ENCODE measurements at regions not wholly inside any gene's neighbourhood (a gene's known extent, or its start where the extent isn't known, plus 50 kb on each side); places are given as distances from the start of the nearest gene placed in this dataset.

DNA sequence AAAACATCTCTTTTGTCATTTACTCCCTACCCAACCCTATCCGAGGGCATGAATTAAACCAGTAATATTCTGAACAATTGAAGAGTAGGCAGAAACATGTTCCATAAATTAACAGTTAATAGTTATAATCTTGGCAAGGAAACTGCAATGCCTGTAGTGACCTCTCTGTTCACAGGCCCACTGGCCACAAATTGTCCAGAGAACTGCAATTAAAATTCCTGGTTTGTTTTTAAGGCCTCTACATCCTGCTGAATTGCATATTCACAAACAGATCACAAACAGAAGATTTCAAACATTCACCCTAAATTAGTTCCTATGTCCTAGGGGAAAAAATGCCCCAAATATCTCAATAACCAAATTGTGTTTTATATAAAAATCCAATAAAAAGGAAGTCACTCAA, 143.2 kb upstream of the TRPC6 start:
- Histone ChIP-seq H3K4me3 (ENCODE audit: low read depth in 2 of 2, low read length in 1 of 2) (no peak overlapping the region), H3F3A (replicated peaks; ENCODE audit: insufficient read depth) (no peaks in the 10 kb centered on the region), H4K20me1 (ENCODE audit: insufficient read depth) (no peaks in the 10 kb centered on the region), H3K9me3 (peaks cover 6% of the 10 kb centered on the region; the same call in 1 of the 2 replicates), H3K27ac (ENCODE audit: low read depth in 2 of 2, low read length in 1 of 2) (no peak overlapping the region), H3K36me3 (replicated peaks in 1 of 2; ENCODE audit: control insufficient read depth in 1 of 2, insufficient read depth in 2 of 2, low read length in 1 of 2) (no peaks in the 10 kb centered on the region), H3K9ac (no peak overlapping the region), H3K9me2 (peaks cover 3% of the 10 kb centered on the region; the same call in 1 of the 2 replicates), H2AFZ (ENCODE audit: low read depth) (no peak overlapping the region), H3K27me3 (ENCODE audit: insufficient read depth) (no peaks in the 10 kb centered on the region; the same call in 1 of the 2 replicates), H3K4me1 (ENCODE audit: control insufficient read depth in 1 of 2, insufficient read depth in 2 of 2, low read depth in 1 of 2, low read length in 1 of 2) (no peaks in the 10 kb centered on the region), H3K4me2 (no peak overlapping the region), H3K79me2 (ENCODE audit: insufficient read depth) (no peaks in the 10 kb centered on the region)
- CTCF ChIA-PET: no interaction called here
- TF ChIP-seq SMC3 (IDR thresholded peaks at IDR 0.05; ENCODE audit: low read depth, low read length) (no peak), TEAD4 (IDR thresholded peaks at IDR 0.05; ENCODE audit: borderline replicate concordance, insufficient read depth) (no peak), RXRA (IDR thresholded peaks at IDR 0.05; ENCODE audit: borderline replicate concordance, low read depth) (no peak), TAF1 (IDR thresholded peaks at IDR 0.05; ENCODE audit: borderline replicate concordance, low read depth, low read length) (no peak), NRF1 (IDR thresholded peaks at IDR 0.05; ENCODE audit: low read depth, low read length) (no peak), FOXJ3 (CRISPR knock-in tag; IDR thresholded peaks at IDR 0.05) (no peak)
- TF ChIP-seq, protein P1, sequence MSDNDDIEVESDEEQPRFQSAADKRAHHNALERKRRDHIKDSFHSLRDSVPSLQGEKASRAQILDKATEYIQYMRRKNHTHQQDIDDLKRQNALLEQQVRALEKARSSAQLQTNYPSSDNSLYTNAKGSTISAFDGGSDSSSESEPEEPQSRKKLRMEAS (IDR thresholded peaks at IDR 0.05; ENCODE audit: low read depth): no peak
- TF ChIP-seq, protein P2, sequence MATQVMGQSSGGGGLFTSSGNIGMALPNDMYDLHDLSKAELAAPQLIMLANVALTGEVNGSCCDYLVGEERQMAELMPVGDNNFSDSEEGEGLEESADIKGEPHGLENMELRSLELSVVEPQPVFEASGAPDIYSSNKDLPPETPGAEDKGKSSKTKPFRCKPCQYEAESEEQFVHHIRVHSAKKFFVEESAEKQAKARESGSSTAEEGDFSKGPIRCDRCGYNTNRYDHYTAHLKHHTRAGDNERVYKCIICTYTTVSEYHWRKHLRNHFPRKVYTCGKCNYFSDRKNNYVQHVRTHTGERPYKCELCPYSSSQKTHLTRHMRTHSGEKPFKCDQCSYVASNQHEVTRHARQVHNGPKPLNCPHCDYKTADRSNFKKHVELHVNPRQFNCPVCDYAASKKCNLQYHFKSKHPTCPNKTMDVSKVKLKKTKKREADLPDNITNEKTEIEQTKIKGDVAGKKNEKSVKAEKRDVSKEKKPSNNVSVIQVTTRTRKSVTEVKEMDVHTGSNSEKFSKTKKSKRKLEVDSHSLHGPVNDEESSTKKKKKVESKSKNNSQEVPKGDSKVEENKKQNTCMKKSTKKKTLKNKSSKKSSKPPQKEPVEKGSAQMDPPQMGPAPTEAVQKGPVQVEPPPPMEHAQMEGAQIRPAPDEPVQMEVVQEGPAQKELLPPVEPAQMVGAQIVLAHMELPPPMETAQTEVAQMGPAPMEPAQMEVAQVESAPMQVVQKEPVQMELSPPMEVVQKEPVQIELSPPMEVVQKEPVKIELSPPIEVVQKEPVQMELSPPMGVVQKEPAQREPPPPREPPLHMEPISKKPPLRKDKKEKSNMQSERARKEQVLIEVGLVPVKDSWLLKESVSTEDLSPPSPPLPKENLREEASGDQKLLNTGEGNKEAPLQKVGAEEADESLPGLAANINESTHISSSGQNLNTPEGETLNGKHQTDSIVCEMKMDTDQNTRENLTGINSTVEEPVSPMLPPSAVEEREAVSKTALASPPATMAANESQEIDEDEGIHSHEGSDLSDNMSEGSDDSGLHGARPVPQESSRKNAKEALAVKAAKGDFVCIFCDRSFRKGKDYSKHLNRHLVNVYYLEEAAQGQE (IDR thresholded peaks at IDR 0.05; ENCODE audit: low read depth, low read length): no peak
- TF ChIP-seq, protein P3, sequence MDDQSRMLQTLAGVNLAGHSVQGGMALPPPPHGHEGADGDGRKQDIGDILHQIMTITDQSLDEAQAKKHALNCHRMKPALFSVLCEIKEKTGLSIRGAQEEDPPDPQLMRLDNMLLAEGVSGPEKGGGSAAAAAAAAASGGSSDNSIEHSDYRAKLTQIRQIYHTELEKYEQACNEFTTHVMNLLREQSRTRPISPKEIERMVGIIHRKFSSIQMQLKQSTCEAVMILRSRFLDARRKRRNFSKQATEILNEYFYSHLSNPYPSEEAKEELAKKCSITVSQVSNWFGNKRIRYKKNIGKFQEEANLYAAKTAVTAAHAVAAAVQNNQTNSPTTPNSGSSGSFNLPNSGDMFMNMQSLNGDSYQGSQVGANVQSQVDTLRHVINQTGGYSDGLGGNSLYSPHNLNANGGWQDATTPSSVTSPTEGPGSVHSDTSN (IDR thresholded peaks at IDR 0.05): no peak
- POLR2A ChIA-PET: no interaction called here
- no peak for DNase-seq
- WGBS (ENCODE audit: low lambda C conversion rate): 12% methylated on average over 1 of the region's 1 CpG

DNA sequence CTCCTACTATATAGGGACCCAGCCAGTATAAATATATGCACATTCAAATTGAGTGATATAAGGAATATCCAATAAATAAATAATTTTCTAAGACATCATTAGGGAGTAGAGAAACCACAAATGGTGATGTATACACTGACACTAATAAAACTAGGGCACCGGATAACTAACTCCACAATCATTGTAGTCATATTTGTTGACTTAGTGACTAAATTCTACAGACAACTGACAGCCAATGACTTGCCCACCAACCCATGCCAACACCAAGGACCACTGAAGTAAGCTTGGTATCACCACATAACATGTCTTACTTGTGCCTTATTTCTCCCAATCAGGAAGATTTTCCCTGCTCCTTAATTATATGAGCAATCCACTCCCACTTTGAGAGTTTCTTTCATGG, 139.6 kb upstream of the TRPC6 start:
- 0% methylated on average over 1 of the region's 1 CpG for WGBS (ENCODE audit: low lambda C conversion rate)

More for the DNA sequence above, 139.6 kb upstream of the TRPC6 start:
- H3K4me1 ChIP-seq (ENCODE audit: control insufficient read depth in 1 of 2, insufficient read depth in 2 of 2, low read depth in 1 of 2, low read length in 1 of 2): no peaks in the 10 kb centered on the region
- H3K27ac ChIP-seq (ENCODE audit: low read depth in 2 of 2, low read length in 1 of 2): no peak overlapping the region
- no peak overlapping the region for H3K4me2 ChIP-seq
- H3K36me3 ChIP-seq (replicated peaks in 1 of 2; ENCODE audit: control insufficient read depth in 1 of 2, insufficient read depth in 2 of 2, low read length in 1 of 2): no peaks in the 10 kb centered on the region
- no peaks in the 10 kb centered on the region for H3F3A ChIP-seq (replicated peaks; ENCODE audit: insufficient read depth)
- no peak overlapping the region for H3K4me3 ChIP-seq (ENCODE audit: low read depth in 2 of 2, low read length in 1 of 2)
- H4K20me1 ChIP-seq (ENCODE audit: insufficient read depth): no peaks in the 10 kb centered on the region
- POLR2A ChIA-PET: no interaction called here
- no peaks in the 10 kb centered on the region for H3K79me2 ChIP-seq (ENCODE audit: insufficient read depth)
- no peaks in the 10 kb centered on the region for H3K9me3 ChIP-seq
- no peak overlapping the region for H2AFZ ChIP-seq (ENCODE audit: low read depth)
- CTCF ChIA-PET: no interaction called here
- no peak for DNase-seq
- TF ChIP-seq FOXJ3 (CRISPR knock-in tag; IDR thresholded peaks at IDR 0.05) (no peak), RFX5 (IDR thresholded peaks at IDR 0.05; ENCODE audit: low read length) (no peak), TAF1 (IDR thresholded peaks at IDR 0.05; ENCODE audit: borderline replicate concordance, low read depth, low read length) (no peak), MEF2A (IDR thresholded peaks at IDR 0.05; ENCODE audit: borderline replicate concordance, low read depth) (no peak)
- no peaks in the 10 kb centered on the region for H3K9me2 ChIP-seq
- H3K27me3 ChIP-seq (ENCODE audit: insufficient read depth): no peaks in the 10 kb centered on the region; the same call in 1 of the 2 replicates
- no peak overlapping the region for H3K9ac ChIP-seq

Measured in SK-N-SH (cell line).